B cell (primary cell): ENCODE measurements at regions not wholly inside any gene's neighbourhood (a gene's known extent, or its start where the extent isn't known, plus 50 kb on each side); places are given as distances from the start of the nearest gene placed in this dataset.

Experiments
- ATAC-seq: fragments of 200-7000 bp; cut with Tn5 transposase; one replicate; pipeline ENCODE4 v1.10.0; 2021; ENCODE audit warnings: low read depth, mild to moderate bottlenecking, moderate number of reproducible peaks, moderate library complexity
- CTCF ChIA-PET: fragments of 350-600 bp; sonication (Branson Sonifier 250); formaldehyde crosslinking; loops from one replicate; lab custom pipeline; 2021; ENCODE audit warnings: antibody characterized with exemption, inconsistent platforms; lab: Charles Lee
- POLR2A ChIA-PET: fragments of 350-600 bp; sonication (Branson Sonifier 250); formaldehyde crosslinking; loops from one replicate; lab custom pipeline; 2021; ENCODE audit warnings: antibody characterized with exemption; lab: Charles Lee
- DNase-seq: peaks from one replicate; pipeline ENCODE4 v3.0.0; 2013
- H2AFZ ChIP-seq: 2 replicates; pipeline ENCODE4 v1.6.1; 2012; ENCODE audit warnings: mild to moderate bottlenecking, low read depth, low read length; ENCODE audit not compliant: insufficient read depth, poor library complexity, severe bottlenecking
- H3K27ac ChIP-seq, 2 donors: 1 replicate in 1 of 2; 2 replicates in 1 of 2; pipeline ENCODE4 v1.5.1; 2012 to 2013; ENCODE audit warnings: low read length in 2 of 2, mild to moderate bottlenecking in 2 of 2, moderate library complexity in 1 of 2
- H3K27me3 ChIP-seq, 4 experiments: fragments of 200-600 bp in 1 of 4; sonication (generic) in 1 of 4; replicated peaks in 1 of 4; 1 replicate in 2 of 4; 2 replicates in 2 of 4; pipeline versions ENCODE4 v1.6.1 to v1.7.0; 2013 to 2016; ENCODE audit warnings: low read length in 3 of 4, mild to moderate bottlenecking in 2 of 4, mixed read lengths in 1 of 4, moderate library complexity in 1 of 4; ENCODE audit not compliant: insufficient read depth in 4 of 4, control insufficient read depth in 3 of 4; ENCODE audit errors: control extremely low read depth in 1 of 4
- H3K36me3 ChIP-seq, 2 experiments: replicated peaks in 1 of 2; 1 replicate in 1 of 2; 2 replicates in 1 of 2; pipeline versions ENCODE4 v1.6.1 to v1.7.1; 2013; ENCODE audit warnings: low read length in 1 of 2; ENCODE audit not compliant: insufficient read depth in 2 of 2, control insufficient read depth in 1 of 2; ENCODE audit errors: control extremely low read depth in 1 of 2, extremely low read depth in 1 of 2
- H3K4me1 ChIP-seq, 2 donors: fragments of 200-600 bp in 1 of 2; sonication (generic) in 1 of 2; 1 replicate in 1 of 2; 2 replicates in 1 of 2; pipeline versions ENCODE4 v1.5.1 to v1.6.1; 2013 to 2017; ENCODE audit warnings: low read length in 2 of 2; ENCODE audit not compliant: control insufficient read depth in 2 of 2, insufficient read depth in 2 of 2
- H3K4me2 ChIP-seq: replicated peaks from 2 replicates; pipeline ENCODE3; 2012; ENCODE audit warnings: mild to moderate bottlenecking, low read depth, low read length; ENCODE audit not compliant: poor library complexity, severe bottlenecking
- H3K4me3 ChIP-seq, 5 experiments: fragments of 200-600 bp in 1 of 5; sonication (generic) in 1 of 5; 1 replicate in 3 of 5; 2 replicates in 2 of 5; pipeline versions ENCODE4 v1.5.1 to v1.7.0; 2011 to 2016; ENCODE audit warnings: low read length in 4 of 5, mild to moderate bottlenecking in 4 of 5, low read depth in 2 of 5, control low read depth in 1 of 5, moderate library complexity in 1 of 5; ENCODE audit not compliant: insufficient read depth in 1 of 5; ENCODE audit errors: control extremely low read depth in 1 of 5, extremely low read depth in 1 of 5
- H3K79me2 ChIP-seq: fragments of 200-600 bp; sonication (generic); one replicate; pipeline ENCODE4 v1.6.0; 2016; ENCODE audit warnings: low read length; ENCODE audit not compliant: control insufficient read depth, insufficient read depth
- H3K9ac ChIP-seq: fragments of 200-600 bp; sonication (generic); 2 replicates; pipeline ENCODE4 v1.6.1; 2017; ENCODE audit warnings: mild to moderate bottlenecking, low read length, moderate library complexity
- H3K9me3 ChIP-seq, 3 donors: one replicate each; pipeline versions ENCODE4 v1.6.1 to v1.7.1; 2013; ENCODE audit warnings: low read length in 2 of 3; ENCODE audit not compliant: control insufficient read depth in 2 of 3, insufficient read depth in 1 of 3; ENCODE audit errors: control extremely low read depth in 1 of 3
- H4K20me1 ChIP-seq: 2 replicates; pipeline ENCODE4 v1.6.0; 2012; ENCODE audit warnings: mild to moderate bottlenecking, low read length; ENCODE audit not compliant: insufficient read depth, control insufficient read depth, poor library complexity, severe bottlenecking
- H3K27ac Mint-ChIP-seq: one replicate; pipeline ENCODE4 v1.8.0; 2021; ENCODE audit warnings: mixed read lengths
- H3K27me3 Mint-ChIP-seq: one replicate; pipeline ENCODE4 v1.8.0; 2021; ENCODE audit warnings: mixed read lengths
- H3K4me1 Mint-ChIP-seq: one replicate; pipeline ENCODE4 v1.8.0; 2021; ENCODE audit warnings: mixed read lengths
- H3K4me3 Mint-ChIP-seq: one replicate; pipeline ENCODE4 v1.8.0; 2021; ENCODE audit warnings: mixed read lengths
- H3K9me3 Mint-ChIP-seq: one replicate; pipeline ENCODE4 v1.8.0; 2022; ENCODE audit warnings: mixed read lengths; ENCODE audit not compliant: insufficient read depth
- CTCF ChIP-seq: fragments of 200-600 bp; IDR thresholded peaks from one replicate; pipeline ENCODE4 v1.8.0; 2022; ENCODE audit warnings: antibody characterized with exemption, mild to moderate bottlenecking
- EZH2 ChIP-seq: IDR thresholded peaks from 2 replicates; pipeline ENCODE4 v1.6.1; 2012; ENCODE audit warnings: borderline replicate concordance, low read depth, mild to moderate bottlenecking, moderate library complexity, low read length; ENCODE audit not compliant: insufficient read depth, poor library complexity, severe bottlenecking
- WGBS: methylation state at CpG from one replicate; pipeline ENCODE4 v1.1.5; 2013; ENCODE audit warnings: missing lambda C conversion rate; ENCODE audit not compliant: insufficient coverage; 5-methylcytosine and 5-hydroxymethylcytosine counted together
- intact Hi-C: fragments of 100-400 bp; cut with micrococcal nuclease; formaldehyde crosslinking; loops from one replicate; pipeline ENCODE4 v1.10.0; 2022

GRCh38 chr18:22093731-22094357 lies 75.5 kb upstream of the GATA6 start:
- Histone ChIP-seq H3K79me2 (no peaks in the 10 kb centered on the region), H3K4me1 (no peaks in the 10 kb centered on the region), H3K9me3 (peaks cover 0 to 3% (median 0%) of the 10 kb centered on the region in 3 donors), H3K9ac (no peak overlapping the region), H3K36me3 (no peaks in the 10 kb centered on the region), H2AFZ (no peak overlapping the region), H3K27ac (no peak overlapping the region), H4K20me1 (no peaks in the 10 kb centered on the region), H3K4me2 (no peak overlapping the region), H3K27me3 (no peaks in the 10 kb centered on the region), H3K4me3 (no peak overlapping the region)
- DNase-seq (no peak), ATAC-seq (no peak)
- 37% methylated on average over 7 of the region's 12 CpGs for WGBS
- Mint-ChIP-seq H3K4me1 (no peaks in the 10 kb centered on the region), H3K27ac (no peak overlapping the region), H3K4me3 (no peak overlapping the region), H3K9me3 (no peaks in the 10 kb centered on the region), H3K27me3 (no peaks in the 10 kb centered on the region)
- intact Hi-C loops = no loop called here
- ChIA-PET POLR2A (no interaction called here), CTCF (no interaction called here)
- no peak for TF ChIP-seq EZH2
- TF ChIP-seq CTCF = no peak

GRCh38 chr18:22094358-22094734 lies 75.0 kb upstream of the GATA6 start:
- Histone ChIP-seq H3K27me3 (no peaks in the 10 kb centered on the region), H3K9ac (no peak overlapping the region), H3K9me3 (peaks cover 0 to 3% (median 0%) of the 10 kb centered on the region in 3 donors), H4K20me1 (no peaks in the 10 kb centered on the region), H3K36me3 (no peaks in the 10 kb centered on the region), H3K4me1 (no peaks in the 10 kb centered on the region), H3K79me2 (no peaks in the 10 kb centered on the region), H3K4me3 (no peak overlapping the region), H2AFZ (no peak overlapping the region), H3K27ac (no peak overlapping the region), H3K4me2 (no peak overlapping the region)
- ChIA-PET CTCF (no interaction called here), POLR2A (no interaction called here)
- no peaks in the 10 kb centered on the region for H3K4me1 Mint-ChIP-seq
- no peaks in the 10 kb centered on the region for H3K27me3 Mint-ChIP-seq
- H3K27ac Mint-ChIP-seq = no peak overlapping the region
- no peaks in the 10 kb centered on the region for H3K9me3 Mint-ChIP-seq
- H3K4me3 Mint-ChIP-seq = no peak overlapping the region
- DNase-seq = no peak
- 60% methylated on average over 4 of the region's 4 CpGs for WGBS
- TF ChIP-seq CTCF (no peak), EZH2 (no peak)
- ATAC-seq = no peak
- intact Hi-C loops = no loop called here
